Caco-2 (cell line): ENCODE measurements at regions not wholly inside any gene's neighbourhood (a gene's known extent, or its start where the extent isn't known, plus 50 kb on each side); places are given as distances from the start of the nearest gene placed in this dataset.

ENCODE experiments used
- BruUV-seq: library from RNA; stranded (reverse); fragments of 400-500 nt; replicated peaks from 2 replicates; lab custom pipeline; 2021; lab: Mats Ljungman, UMichigan
- CTCF ChIA-PET: fragments of 300-600 bp; sonication (Branson Sonifier 250); formaldehyde crosslinking; loops from one replicate; lab custom pipeline; 2022; ENCODE audit warnings: antibody characterized with exemption; lab: Charles Lee
- POLR2A ChIA-PET: fragments of 300-600 bp; sonication (Branson Sonifier 250); formaldehyde crosslinking; loops from one replicate; lab custom pipeline; 2022; ENCODE audit warnings: antibody characterized with exemption; lab: Charles Lee
- DNase-seq, 2 experiments: peaks; one replicate each; pipeline versions ENCODE4 v3.0.0 to v3.0.0-alpha.2; 2020 to 2022
- H3K27me3 ChIP-seq: replicated peaks from 2 replicates; pipeline ENCODE4 v1.6.0; 2011; ENCODE audit warnings: low read length; ENCODE audit not compliant: control insufficient read depth, insufficient read depth
- H3K36me3 ChIP-seq: 2 replicates; pipeline ENCODE4 v1.5.1; 2011; ENCODE audit warnings: low read length; ENCODE audit not compliant: control insufficient read depth, insufficient read depth
- H3K4me1 ChIP-seq: fragments of 250-450 bp; sonication (Bioruptor Pico); 2 replicates; pipeline ENCODE4 v1.5.1; 2020; ENCODE audit warnings: mild to moderate bottlenecking
- H3K4me3 ChIP-seq: 2 replicates; pipeline ENCODE4 v1.5.1; 2011; ENCODE audit warnings: low read depth, mild to moderate bottlenecking, control low read depth, low read length
- H3K9me3 ChIP-seq: fragments of 250-450 bp; sonication (Bioruptor Pico); 2 replicates; pipeline ENCODE4 v1.5.1; 2020; ENCODE audit warnings: mild to moderate bottlenecking, moderate library complexity
- H3K27ac Mint-ChIP-seq: one replicate; pipeline ENCODE4 v1.8.0; 2022; ENCODE audit warnings: mixed read lengths; ENCODE audit not compliant: unreplicated experiment
- H3K27me3 Mint-ChIP-seq: one replicate; pipeline ENCODE4 v1.8.0; 2022; ENCODE audit warnings: mixed read lengths; ENCODE audit not compliant: insufficient read depth, unreplicated experiment
- H3K36me3 Mint-ChIP-seq: one replicate; pipeline ENCODE4 v1.8.0; 2022; ENCODE audit warnings: mild to moderate bottlenecking, mixed read lengths; ENCODE audit not compliant: insufficient read depth, unreplicated experiment
- H3K4me1 Mint-ChIP-seq: one replicate; pipeline ENCODE4 v1.8.0; 2022; ENCODE audit warnings: low read depth, mixed read lengths; ENCODE audit not compliant: unreplicated experiment
- H3K4me3 Mint-ChIP-seq: one replicate; pipeline ENCODE4 v1.8.0; 2022; ENCODE audit warnings: mild to moderate bottlenecking, moderate library complexity, mixed read lengths; ENCODE audit not compliant: unreplicated experiment
- H3K9me3 Mint-ChIP-seq: one replicate; pipeline ENCODE4 v1.8.0; 2022; ENCODE audit warnings: mixed read lengths; ENCODE audit not compliant: unreplicated experiment
- CTCF ChIP-seq, 2 experiments: fragments of 200-600 bp in 1 of 2; IDR thresholded peaks; 1 replicate in 1 of 2; 2 replicates in 1 of 2; pipeline versions ENCODE4 v1.5.1 to v1.8.0; 2011 to 2022; ENCODE audit warnings: antibody characterized with exemption in 1 of 2, control low read depth in 1 of 2, inconsistent platforms in 1 of 2, low read depth in 1 of 2, low read length in 1 of 2, mild to moderate bottlenecking in 1 of 2, moderate library complexity in 1 of 2; ENCODE audit not compliant: insufficient read depth in 1 of 2, severe bottlenecking in 1 of 2, unreplicated experiment in 1 of 2
- intact Hi-C: fragments of 100-400 bp; cut with micrococcal nuclease; formaldehyde crosslinking; loops from one replicate; pipeline ENCODE4 v1.10.0; 2022; ENCODE audit not compliant: unreplicated experiment

GRCh38 chr5:62144401-62145022, 161.5 kb upstream of the KIF2A start:
- Mint-ChIP-seq H3K27me3 (peaks cover 6% of the 10 kb centered on the region), H3K36me3 (no peaks in the 10 kb centered on the region), H3K27ac (no peak overlapping the region), H3K4me1 (no peaks in the 10 kb centered on the region), H3K4me3 (no peak overlapping the region), H3K9me3 (no peaks in the 10 kb centered on the region)
- H3K9me3 ChIP-seq: no peaks in the 10 kb centered on the region
- H3K4me3 ChIP-seq: no peak overlapping the region
- no peak for DNase-seq
- POLR2A ChIA-PET: no interaction called here
- intact Hi-C loops: no loop called here
- H3K36me3 ChIP-seq: no peaks in the 10 kb centered on the region
- H3K27me3 ChIP-seq: no peaks in the 10 kb centered on the region
- no peak for TF ChIP-seq CTCF (IDR thresholded peaks at IDR 0.05; ENCODE audit: insufficient read depth in 1 of 2, low read depth in 1 of 2, low read length in 1 of 2, severe bottlenecking in 1 of 2, unreplicated experiment in 1 of 2)
- CTCF ChIA-PET: interaction anchor here (0.7 kb wide), 1 partner anchor 13 kb away, joined by 3 read pairs; no protein-coding TSS in a partner anchor
- no peaks in the 10 kb centered on the region for H3K4me1 ChIP-seq
- BruUV-seq: no TSS peak

GRCh38 chr5:62149879-62150278, 156.1 kb upstream of the KIF2A start:
- Histone ChIP-seq H3K4me3 (no peak overlapping the region), H3K36me3 (no peaks in the 10 kb centered on the region), H3K4me1 (no peaks in the 10 kb centered on the region), H3K9me3 (peaks cover 5% of the 10 kb centered on the region; the same call in 1 of the 2 replicates), H3K27me3 (no peaks in the 10 kb centered on the region)
- TF ChIP-seq CTCF (IDR thresholded peaks at IDR 0.05; ENCODE audit: insufficient read depth in 1 of 2, low read depth in 1 of 2, low read length in 1 of 2, severe bottlenecking in 1 of 2, unreplicated experiment in 1 of 2): no peak
- no TSS peak for BruUV-seq
- H3K4me1 Mint-ChIP-seq: no peaks in the 10 kb centered on the region
- no peak overlapping the region for H3K27ac Mint-ChIP-seq
- no peak for DNase-seq
- H3K4me3 Mint-ChIP-seq: no peak overlapping the region
- no peaks in the 10 kb centered on the region for H3K36me3 Mint-ChIP-seq
- ChIA-PET CTCF (no interaction called here), POLR2A (no interaction called here)
- peaks cover 14% of the 10 kb centered on the region for H3K27me3 Mint-ChIP-seq
- H3K9me3 Mint-ChIP-seq: peaks cover 11% of the 10 kb centered on the region
- intact Hi-C loops: no loop called here

GRCh38 chr5:62152394-62153087, 153.5 kb upstream of the KIF2A start:
- H3K27me3 ChIP-seq: no peaks in the 10 kb centered on the region
- Mint-ChIP-seq H3K27me3 (peaks cover 14% of the 10 kb centered on the region), H3K36me3 (peaks cover 6% of the 10 kb centered on the region), H3K9me3 (peaks cover 32% of the 10 kb centered on the region), H3K27ac (no peak overlapping the region), H3K4me1 (no peaks in the 10 kb centered on the region), H3K4me3 (no peak overlapping the region)
- ChIA-PET POLR2A (no interaction called here), CTCF (no interaction called here)
- intact Hi-C loops: no loop called here
- no TSS peak for BruUV-seq
- peaks cover 8% of the 10 kb centered on the region; the same call in 1 of the 2 replicates for H3K9me3 ChIP-seq
- no peak overlapping the region for H3K4me3 ChIP-seq
- no peak for TF ChIP-seq CTCF (IDR thresholded peaks at IDR 0.05; ENCODE audit: insufficient read depth in 1 of 2, low read depth in 1 of 2, low read length in 1 of 2, severe bottlenecking in 1 of 2, unreplicated experiment in 1 of 2)
- DNase-seq: no peak
- no peaks in the 10 kb centered on the region for H3K4me1 ChIP-seq
- H3K36me3 ChIP-seq: no peaks in the 10 kb centered on the region
